GM12892 (cell line): ENCODE measurements at regions not wholly inside any gene's neighbourhood (a gene's known extent, or its start where the extent isn't known, plus 50 kb on each side); places are given as distances from the start of the nearest gene placed in this dataset.

Experiments used
- POLR2A ChIP-seq: IDR thresholded peaks from 2 replicates; pipeline ENCODE4 v1.6.1; 2011; ENCODE audit warnings: low read depth, low read length, control low read depth
- POLR2AphosphoS5 ChIP-seq: IDR thresholded peaks from 2 replicates; pipeline ENCODE4 v1.6.1; 2011; ENCODE audit warnings: low read depth, low read length, control low read depth
- TAF1 ChIP-seq: IDR thresholded peaks from 2 replicates; pipeline ENCODE4 v1.6.1; 2011; ENCODE audit warnings: low read depth, mild to moderate bottlenecking, control low read depth, low read length, borderline replicate concordance

DNA sequence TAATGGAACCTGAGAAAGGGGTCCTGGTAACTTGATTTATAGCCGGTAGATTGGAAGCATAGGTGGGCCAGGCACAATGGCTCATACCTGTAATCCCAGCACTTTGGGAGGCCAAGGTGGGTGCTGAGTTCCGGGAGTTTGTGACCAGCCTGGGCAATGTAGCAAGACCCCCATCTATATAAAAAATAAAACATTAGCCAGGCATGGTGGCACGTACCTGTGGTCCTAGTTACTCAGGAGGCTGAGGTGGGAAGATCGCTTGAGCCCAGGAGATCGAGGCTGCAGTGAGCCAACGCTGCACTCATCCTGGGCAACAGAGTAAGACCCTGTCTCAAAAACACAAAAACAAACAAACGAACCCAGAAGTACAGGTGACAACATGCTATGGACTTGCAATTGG is 76.5 kb downstream of the ZNF281 start:
- TF ChIP-seq TAF1 (no peak), POLR2A (no peak), POLR2AphosphoS5 (no peak)
